Liver (tissue), 8 donors: ENCODE measurements at regions not wholly inside any gene's neighbourhood (a gene's known extent, or its start where the extent isn't known, plus 50 kb on each side); places are given as distances from the start of the nearest gene placed in this dataset.
"Not testable (repeated sequence)": the region's sequence is repeated elsewhere in the genome, so short reads cannot be mapped to it uniquely, and the experiment has no call there.

Experiments used
- DNase-seq: peaks from one replicate; pipeline ENCODE4 v3.0.0-alpha.2; 2017; ENCODE audit warnings: low spot score
- H3K27ac ChIP-seq, 2 donors: one replicate each; pipeline ENCODE4 v1.7.0; 2013; ENCODE audit warnings: inconsistent platforms in 2 of 2, low read length in 2 of 2, control low read depth in 1 of 2, low read depth in 1 of 2, mild to moderate bottlenecking in 1 of 2
- H3K27me3 ChIP-seq, 4 donors: one replicate each; pipeline versions ENCODE4 v1.6.1 to v1.7.0; 2013; ENCODE audit warnings: low read length in 3 of 4, inconsistent platforms in 1 of 4, mild to moderate bottlenecking in 1 of 4, moderate library complexity in 1 of 4; ENCODE audit not compliant: control insufficient read depth in 4 of 4, insufficient read depth in 4 of 4
- H3K36me3 ChIP-seq, 4 donors: one replicate each; pipeline versions ENCODE4 v1.6.1 to v1.7.0; 2013; ENCODE audit warnings: low read length in 3 of 4, mild to moderate bottlenecking in 3 of 4, low read depth in 1 of 4, moderate library complexity in 1 of 4; ENCODE audit not compliant: control insufficient read depth in 4 of 4, insufficient read depth in 3 of 4
- H3K4me1 ChIP-seq, 4 donors: one replicate each; pipeline versions ENCODE4 v1.6.1 to v1.7.0; 2013; ENCODE audit warnings: low read length in 3 of 4, mild to moderate bottlenecking in 3 of 4, moderate library complexity in 1 of 4; ENCODE audit not compliant: control insufficient read depth in 4 of 4, insufficient read depth in 4 of 4
- H3K4me3 ChIP-seq, 3 donors: one replicate each; pipeline versions ENCODE4 v1.6.1 to v1.7.0; 2013; ENCODE audit warnings: low read length in 3 of 3, control low read depth in 1 of 3, low read depth in 1 of 3, mild to moderate bottlenecking in 1 of 3
- H3K9ac ChIP-seq, 2 donors: one replicate each; pipeline ENCODE4 v1.7.0; 2013; ENCODE audit warnings: low read length in 2 of 2, mild to moderate bottlenecking in 2 of 2, moderate library complexity in 2 of 2, control low read depth in 1 of 2, low read depth in 1 of 2
- H3K9me3 ChIP-seq, 4 donors: one replicate each; pipeline versions ENCODE4 v1.6.1 to v1.7.0; 2013; ENCODE audit warnings: low read length in 3 of 4; ENCODE audit not compliant: control insufficient read depth in 4 of 4
- FOXA1 ChIP-seq: IDR thresholded peaks from 2 replicates; pipeline ENCODE4 v1.6.1; 2016; ENCODE audit warnings: antibody characterized with exemption
- FOXA2 ChIP-seq: IDR thresholded peaks from 2 replicates; pipeline ENCODE4 v1.6.1; 2016; ENCODE audit warnings: antibody characterized with exemption
- GABPA ChIP-seq, 2 donors: IDR thresholded peaks in 1 of 2; conservative IDR thresholded peaks in 1 of 2; 2 replicates each; pipeline ENCODE4 v1.6.1; 2016; ENCODE audit warnings: antibody characterized with exemption in 2 of 2, mild to moderate bottlenecking in 1 of 2, moderate library complexity in 1 of 2
- HNF4A ChIP-seq, 2 donors: conservative IDR thresholded peaks; 2 replicates each; pipeline ENCODE4 v1.6.1; 2016; ENCODE audit warnings: antibody characterized with exemption in 2 of 2, mild to moderate bottlenecking in 2 of 2
- HNF4G ChIP-seq: IDR thresholded peaks from 2 replicates; pipeline ENCODE4 v1.6.1; 2016; ENCODE audit warnings: antibody characterized with exemption
- JUND ChIP-seq, 2 donors: IDR thresholded peaks; 2 replicates each; pipeline ENCODE4 v1.6.1; 2016; ENCODE audit warnings: antibody characterized with exemption in 2 of 2
- NR2F2 ChIP-seq: IDR thresholded peaks from 2 replicates; pipeline ENCODE4 v1.6.1; 2016; ENCODE audit warnings: antibody characterized with exemption
- RAD21 ChIP-seq, 2 donors: IDR thresholded peaks; 2 replicates each; pipeline ENCODE4 v1.6.1; 2016; ENCODE audit warnings: antibody characterized with exemption in 2 of 2, mild to moderate bottlenecking in 2 of 2
- RXRA ChIP-seq, 2 donors: IDR thresholded peaks; 2 replicates each; pipeline ENCODE4 v1.6.1; 2017 to 2018; ENCODE audit warnings: antibody characterized with exemption in 2 of 2, mild to moderate bottlenecking in 1 of 2
- TAF1 ChIP-seq: conservative IDR thresholded peaks from 2 replicates; pipeline ENCODE4 v1.6.1; 2016; ENCODE audit warnings: antibody characterized with exemption, mild to moderate bottlenecking
- YY1 ChIP-seq: IDR thresholded peaks from 2 replicates; pipeline ENCODE4 v1.6.1; 2016; ENCODE audit warnings: antibody characterized with exemption, mild to moderate bottlenecking
- WGBS: extraction: QIAGEN DNeasy Blood & Tissue Kit; methylation state at CpG from one replicate; pipeline ENCODE4 v1.1.7; 2013; 5-methylcytosine and 5-hydroxymethylcytosine counted together
- TF ChIP-seq, protein P1 (sequence below): fragments of 150-350 bp; IDR thresholded peaks from 2 replicates; pipeline ENCODE4 v1.5.1; 2017; ENCODE audit warnings: improper control_type of control experiment, low read depth, low read length; ENCODE audit not compliant: missing input control
- TF ChIP-seq, protein P2 (sequence below): IDR thresholded peaks from 2 replicates; pipeline ENCODE4 v1.6.1; 2016; ENCODE audit warnings: antibody characterized with exemption
- TF ChIP-seq, protein P3 (sequence below): IDR thresholded peaks from 2 replicates; pipeline ENCODE4 v1.6.1; 2016; ENCODE audit warnings: antibody characterized with exemption, mild to moderate bottlenecking
- TF ChIP-seq, protein P4 (sequence below): IDR thresholded peaks from 2 replicates; pipeline ENCODE4 v1.6.1; 2016; ENCODE audit warnings: antibody characterized with exemption
- TF ChIP-seq, protein P5 (sequence below): IDR thresholded peaks from 2 replicates; pipeline ENCODE4 v1.6.1; 2016; ENCODE audit warnings: antibody characterized with exemption
- donor health status: healthy.
- donor health status: healthy.
- donor health status: healthy.
- donor health status: healthy.
- donor health status: healthy.

DNA sequence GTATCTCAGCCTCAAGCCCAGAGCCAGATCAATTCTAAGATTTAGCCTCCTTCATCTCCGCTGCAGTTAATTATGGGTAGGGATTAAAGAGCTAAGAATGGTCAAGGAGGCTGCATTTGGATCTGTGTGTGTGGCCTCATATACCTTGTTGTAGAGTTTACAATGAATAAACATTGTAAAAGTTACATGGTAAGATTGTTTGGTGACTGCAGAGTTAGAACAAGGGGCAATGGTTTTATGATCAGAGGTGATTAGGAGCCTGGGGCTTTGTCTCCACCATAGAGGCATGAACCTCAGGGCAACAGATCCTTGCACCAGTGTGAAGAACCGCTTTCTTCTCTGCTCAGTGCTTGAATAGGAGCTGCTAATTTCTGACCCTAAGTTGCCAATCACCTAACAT, 77.0 kb upstream of the MARK1 start:
- TF ChIP-seq, protein P1, sequence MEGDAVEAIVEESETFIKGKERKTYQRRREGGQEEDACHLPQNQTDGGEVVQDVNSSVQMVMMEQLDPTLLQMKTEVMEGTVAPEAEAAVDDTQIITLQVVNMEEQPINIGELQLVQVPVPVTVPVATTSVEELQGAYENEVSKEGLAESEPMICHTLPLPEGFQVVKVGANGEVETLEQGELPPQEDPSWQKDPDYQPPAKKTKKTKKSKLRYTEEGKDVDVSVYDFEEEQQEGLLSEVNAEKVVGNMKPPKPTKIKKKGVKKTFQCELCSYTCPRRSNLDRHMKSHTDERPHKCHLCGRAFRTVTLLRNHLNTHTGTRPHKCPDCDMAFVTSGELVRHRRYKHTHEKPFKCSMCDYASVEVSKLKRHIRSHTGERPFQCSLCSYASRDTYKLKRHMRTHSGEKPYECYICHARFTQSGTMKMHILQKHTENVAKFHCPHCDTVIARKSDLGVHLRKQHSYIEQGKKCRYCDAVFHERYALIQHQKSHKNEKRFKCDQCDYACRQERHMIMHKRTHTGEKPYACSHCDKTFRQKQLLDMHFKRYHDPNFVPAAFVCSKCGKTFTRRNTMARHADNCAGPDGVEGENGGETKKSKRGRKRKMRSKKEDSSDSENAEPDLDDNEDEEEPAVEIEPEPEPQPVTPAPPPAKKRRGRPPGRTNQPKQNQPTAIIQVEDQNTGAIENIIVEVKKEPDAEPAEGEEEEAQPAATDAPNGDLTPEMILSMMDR = no peak
- TF ChIP-seq RAD21 (IDR thresholded peaks at IDR 0.05) (no peak), YY1 (no peak), HNF4A (conservative IDR thresholded peaks at IDR 0.05) (no peak), GABPA (IDR thresholded peaks at IDR 0.05 in 1 of 2, conservative IDR thresholded peaks at IDR 0.05 in 1 of 2) (no peak), HNF4G (no peak), FOXA2 (no peak), FOXA1 (no peak), RXRA (IDR thresholded peaks at IDR 0.05) (no peak), JUND (IDR thresholded peaks at IDR 0.05) (no peak), TAF1 (no peak)
- TF ChIP-seq, protein P2, sequence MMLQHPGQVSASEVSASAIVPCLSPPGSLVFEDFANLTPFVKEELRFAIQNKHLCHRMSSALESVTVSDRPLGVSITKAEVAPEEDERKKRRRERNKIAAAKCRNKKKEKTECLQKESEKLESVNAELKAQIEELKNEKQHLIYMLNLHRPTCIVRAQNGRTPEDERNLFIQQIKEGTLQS = no peak
- TF ChIP-seq, protein P3, sequence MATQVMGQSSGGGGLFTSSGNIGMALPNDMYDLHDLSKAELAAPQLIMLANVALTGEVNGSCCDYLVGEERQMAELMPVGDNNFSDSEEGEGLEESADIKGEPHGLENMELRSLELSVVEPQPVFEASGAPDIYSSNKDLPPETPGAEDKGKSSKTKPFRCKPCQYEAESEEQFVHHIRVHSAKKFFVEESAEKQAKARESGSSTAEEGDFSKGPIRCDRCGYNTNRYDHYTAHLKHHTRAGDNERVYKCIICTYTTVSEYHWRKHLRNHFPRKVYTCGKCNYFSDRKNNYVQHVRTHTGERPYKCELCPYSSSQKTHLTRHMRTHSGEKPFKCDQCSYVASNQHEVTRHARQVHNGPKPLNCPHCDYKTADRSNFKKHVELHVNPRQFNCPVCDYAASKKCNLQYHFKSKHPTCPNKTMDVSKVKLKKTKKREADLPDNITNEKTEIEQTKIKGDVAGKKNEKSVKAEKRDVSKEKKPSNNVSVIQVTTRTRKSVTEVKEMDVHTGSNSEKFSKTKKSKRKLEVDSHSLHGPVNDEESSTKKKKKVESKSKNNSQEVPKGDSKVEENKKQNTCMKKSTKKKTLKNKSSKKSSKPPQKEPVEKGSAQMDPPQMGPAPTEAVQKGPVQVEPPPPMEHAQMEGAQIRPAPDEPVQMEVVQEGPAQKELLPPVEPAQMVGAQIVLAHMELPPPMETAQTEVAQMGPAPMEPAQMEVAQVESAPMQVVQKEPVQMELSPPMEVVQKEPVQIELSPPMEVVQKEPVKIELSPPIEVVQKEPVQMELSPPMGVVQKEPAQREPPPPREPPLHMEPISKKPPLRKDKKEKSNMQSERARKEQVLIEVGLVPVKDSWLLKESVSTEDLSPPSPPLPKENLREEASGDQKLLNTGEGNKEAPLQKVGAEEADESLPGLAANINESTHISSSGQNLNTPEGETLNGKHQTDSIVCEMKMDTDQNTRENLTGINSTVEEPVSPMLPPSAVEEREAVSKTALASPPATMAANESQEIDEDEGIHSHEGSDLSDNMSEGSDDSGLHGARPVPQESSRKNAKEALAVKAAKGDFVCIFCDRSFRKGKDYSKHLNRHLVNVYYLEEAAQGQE = no peak
- TF ChIP-seq, protein P4, sequence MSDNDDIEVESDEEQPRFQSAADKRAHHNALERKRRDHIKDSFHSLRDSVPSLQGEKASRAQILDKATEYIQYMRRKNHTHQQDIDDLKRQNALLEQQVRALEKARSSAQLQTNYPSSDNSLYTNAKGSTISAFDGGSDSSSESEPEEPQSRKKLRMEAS = no peak
- peaks cover 0 to 2% (median 0%) of the 10 kb centered on the region in 4 donors for H3K9me3 ChIP-seq
- H3K9ac ChIP-seq = no peak overlapping the region
- no peak overlapping the region for H3K27ac ChIP-seq
- no peaks in the 10 kb centered on the region for H3K36me3 ChIP-seq
- WGBS = 55% methylated on average over 2 of the region's 2 CpGs
- H3K4me3 ChIP-seq = no peak overlapping the region
- H3K27me3 ChIP-seq = peaks cover 0 to 7% (median 1%) of the 10 kb centered on the region in 4 donors
- DNase-seq = no peak
- H3K4me1 ChIP-seq = no peaks in the 10 kb centered on the region

DNA sequence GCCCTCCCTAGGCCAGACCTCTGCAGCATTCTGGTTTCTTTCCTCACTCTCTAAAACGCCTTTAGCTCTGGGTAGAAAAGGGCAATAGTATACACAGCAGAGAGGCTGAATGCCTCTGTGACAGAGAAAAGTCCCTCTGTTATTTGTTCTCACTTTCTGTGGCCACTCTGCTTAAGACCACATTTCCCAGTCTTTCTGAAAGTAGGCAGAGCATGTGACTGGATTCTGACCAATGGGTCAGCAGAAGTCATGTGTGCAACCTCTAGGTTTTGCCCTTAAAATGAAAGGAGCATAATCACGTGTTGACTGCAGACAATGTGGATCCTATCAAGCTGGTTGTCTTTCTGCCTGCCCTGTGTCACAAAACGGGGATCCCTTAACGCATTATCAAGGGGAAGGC, 79.7 kb upstream of the MARK1 start:
- H3K36me3 ChIP-seq = no peaks in the 10 kb centered on the region
- H3K4me1 ChIP-seq = no peaks in the 10 kb centered on the region
- no peak overlapping the region for H3K27ac ChIP-seq
- DNase-seq = no peak
- TF ChIP-seq, protein P4 = no peak
- TF ChIP-seq NR2F2 (no peak), RXRA (IDR thresholded peaks at IDR 0.05) (no peak), HNF4A (conservative IDR thresholded peaks at IDR 0.05) (no peak)
- TF ChIP-seq, protein P5, sequence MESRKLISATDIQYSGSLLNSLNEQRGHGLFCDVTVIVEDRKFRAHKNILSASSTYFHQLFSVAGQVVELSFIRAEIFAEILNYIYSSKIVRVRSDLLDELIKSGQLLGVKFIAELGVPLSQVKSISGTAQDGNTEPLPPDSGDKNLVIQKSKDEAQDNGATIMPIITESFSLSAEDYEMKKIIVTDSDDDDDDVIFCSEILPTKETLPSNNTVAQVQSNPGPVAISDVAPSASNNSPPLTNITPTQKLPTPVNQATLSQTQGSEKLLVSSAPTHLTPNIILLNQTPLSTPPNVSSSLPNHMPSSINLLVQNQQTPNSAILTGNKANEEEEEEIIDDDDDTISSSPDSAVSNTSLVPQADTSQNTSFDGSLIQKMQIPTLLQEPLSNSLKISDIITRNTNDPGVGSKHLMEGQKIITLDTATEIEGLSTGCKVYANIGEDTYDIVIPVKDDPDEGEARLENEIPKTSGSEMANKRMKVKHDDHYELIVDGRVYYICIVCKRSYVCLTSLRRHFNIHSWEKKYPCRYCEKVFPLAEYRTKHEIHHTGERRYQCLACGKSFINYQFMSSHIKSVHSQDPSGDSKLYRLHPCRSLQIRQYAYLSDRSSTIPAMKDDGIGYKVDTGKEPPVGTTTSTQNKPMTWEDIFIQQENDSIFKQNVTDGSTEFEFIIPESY = no peak
- H3K9ac ChIP-seq = no peak overlapping the region
- peaks cover 0 to 7% (median 1%) of the 10 kb centered on the region in 4 donors for H3K27me3 ChIP-seq
- no peak overlapping the region for H3K4me3 ChIP-seq
- 76% methylated on average over 4 of the region's 4 CpGs for WGBS
- H3K9me3 ChIP-seq = peaks cover 0 to 2% (median 0%) of the 10 kb centered on the region in 4 donors

DNA sequence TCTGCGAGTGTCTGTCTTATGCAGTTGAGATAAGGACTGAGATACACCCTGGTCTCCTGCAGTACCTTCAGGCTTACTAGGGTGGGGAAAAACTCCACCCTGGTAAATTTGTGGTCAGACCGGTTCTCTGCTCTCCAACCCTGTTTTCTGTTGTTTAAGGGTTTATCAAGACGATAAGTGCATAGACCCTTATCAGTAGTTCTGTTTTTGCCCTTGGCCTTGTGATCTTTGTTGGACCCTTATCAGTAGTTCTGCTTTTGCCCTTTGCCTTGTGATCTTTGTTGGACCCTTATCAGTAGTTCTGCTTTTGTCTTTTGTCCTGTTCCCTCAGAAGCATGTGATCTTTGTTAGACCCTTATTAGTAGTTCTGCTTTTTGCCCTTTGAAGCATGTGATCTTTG, 83.3 kb upstream of the MARK1 start:
- H3K27me3 ChIP-seq, H3K27ac ChIP-seq, H3K4me1 ChIP-seq, H3K4me3 ChIP-seq, H3K36me3 ChIP-seq, DNase-seq, H3K9me3 ChIP-seq, H3K9ac ChIP-seq: not testable (repeated sequence)
- WGBS = 57% methylated on average over 3 of the region's 3 CpGs
